Transverse colon (tissue), 4 donors: ENCODE measurements at regions not wholly inside any gene's neighbourhood (a gene's known extent, or its start where the extent isn't known, plus 50 kb on each side); places are given as distances from the start of the nearest gene placed in this dataset.

Experiments
- DNase-seq: peaks from one replicate; pipeline ENCODE4 v3.0.0-alpha.2; 2019
- H3K27ac ChIP-seq, 4 donors: fragments of 200-600 bp; sonication (generic); 2 replicates each; pipeline ENCODE4 v1.5.1; 2016 to 2018; ENCODE audit warnings: inconsistent platforms in 4 of 4
- H3K27me3 ChIP-seq: fragments of 200-600 bp; sonication (generic); 2 replicates; pipeline ENCODE4 v1.5.1; 2017; ENCODE audit warnings: inconsistent platforms
- H3K36me3 ChIP-seq, 4 donors: fragments of 200-600 bp; sonication (generic); 2 replicates each; pipeline ENCODE4 v1.5.1; 2017 to 2019; ENCODE audit warnings: inconsistent platforms in 4 of 4
- H3K4me1 ChIP-seq, 4 donors: fragments of 200-600 bp; sonication (generic); 2 replicates each; pipeline ENCODE4 v1.5.1; 2017 to 2020; ENCODE audit warnings: inconsistent platforms in 4 of 4
- H3K4me3 ChIP-seq, 4 donors: fragments of 200-600 bp; sonication (generic); 1 replicate in 1 of 4; 2 replicates in 3 of 4; pipeline versions ENCODE4 v1.5.1 to v1.6.1; 2017 to 2019; ENCODE audit warnings: inconsistent platforms in 4 of 4
- H3K9me3 ChIP-seq, 2 donors: fragments of 200-600 bp; sonication (generic); 2 replicates each; pipeline ENCODE4 v1.5.1; 2017 to 2019; ENCODE audit warnings: inconsistent platforms in 2 of 2
- EP300 ChIP-seq: sonication (generic); formaldehyde crosslinking; IDR thresholded peaks from one replicate; pipeline ENCODE4 v1.6.1; 2017; ENCODE audit warnings: antibody characterized with exemption, low read depth
- POLR2A ChIP-seq: fragments of 450-650 bp; IDR thresholded peaks from one replicate; pipeline ENCODE4 v1.6.1; 2016; ENCODE audit warnings: antibody characterized with exemption, mild to moderate bottlenecking, moderate library complexity
- POLR2AphosphoS5 ChIP-seq, 3 donors: sonication (generic); formaldehyde crosslinking; IDR thresholded peaks; one replicate each; pipeline ENCODE4 v1.6.1; 2016; ENCODE audit warnings: antibody characterized with exemption in 3 of 3
- WGBS, 2 donors: methylation state at CpG; one replicate each; pipeline ENCODE4 v1.1.5; 2018; ENCODE audit warnings: low coverage in 1 of 2; 5-methylcytosine and 5-hydroxymethylcytosine counted together
- in situ Hi-C, 4 donors: fragments of 200-750 bp; cut with MboI; loops; one replicate each; pipeline versions ENCODE4 v1.15.0 to v1.15.1; 2017; ENCODE audit warnings: low sequenced_read_pairs in 3 of 4, low pct_ligation_motif_present in 1 of 4, low pct_unique_long_range_greater_than_20kb in 1 of 4
- intact Hi-C: fragments of 100-400 bp; cut with DNase I; formaldehyde crosslinking; loops from one replicate; pipeline ENCODE4 v1.15.1; 2023; ENCODE audit warnings: low total_unique reads
- TF ChIP-seq, protein P1 (sequence below), 5 experiments: fragments of 200-600 bp in 3 of 5; fragments of 450-650 bp in 2 of 5; sonication (generic) in 3 of 5; IDR thresholded peaks; 1 replicate in 2 of 5; 2 replicates in 3 of 5; pipeline ENCODE4 v1.5.1; 2016 to 2017; ENCODE audit warnings: antibody characterized with exemption in 5 of 5, inconsistent platforms in 3 of 5, mild to moderate bottlenecking in 2 of 5, moderate library complexity in 1 of 5

DNA sequence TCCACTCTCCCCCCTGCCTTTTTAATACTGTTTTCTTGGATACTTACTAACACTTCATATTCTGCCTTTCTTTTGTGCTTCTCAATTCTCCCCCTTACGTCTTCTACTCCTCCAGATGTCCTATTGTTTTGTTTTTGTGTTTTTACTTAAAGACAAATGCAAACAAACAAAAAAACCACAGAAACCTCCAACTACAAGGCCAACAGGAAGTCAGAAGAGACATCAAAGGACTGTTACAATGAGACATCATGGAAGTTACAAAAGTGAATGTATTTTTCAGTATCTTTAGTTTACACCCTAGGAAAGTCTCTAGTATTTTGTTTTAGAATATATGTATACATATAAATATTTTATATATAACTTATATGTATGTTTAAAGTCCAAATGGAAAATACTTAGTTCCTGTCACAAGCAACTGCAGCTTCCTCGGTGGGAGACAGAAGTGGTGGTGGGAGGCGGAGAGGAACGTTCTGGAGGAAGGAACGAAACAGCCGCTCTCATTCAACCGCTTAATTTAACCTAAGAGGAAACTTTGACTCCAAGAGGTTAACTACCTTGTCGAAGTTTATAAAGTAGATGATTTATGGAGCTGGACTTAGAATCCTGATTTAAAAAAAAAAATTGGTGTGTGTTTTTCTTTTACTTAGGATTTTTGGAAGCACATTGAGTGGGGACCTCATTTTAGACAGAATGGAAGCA, 168.9 kb upstream of the PDE10A start:
- H3K9me3 ChIP-seq, result no peaks in the 10 kb centered on the region
- H3K27ac ChIP-seq, result no peak overlapping the region
- no peak for TF ChIP-seq POLR2AphosphoS5 (IDR thresholded peaks at IDR 0.05)
- TF ChIP-seq, protein P1, sequence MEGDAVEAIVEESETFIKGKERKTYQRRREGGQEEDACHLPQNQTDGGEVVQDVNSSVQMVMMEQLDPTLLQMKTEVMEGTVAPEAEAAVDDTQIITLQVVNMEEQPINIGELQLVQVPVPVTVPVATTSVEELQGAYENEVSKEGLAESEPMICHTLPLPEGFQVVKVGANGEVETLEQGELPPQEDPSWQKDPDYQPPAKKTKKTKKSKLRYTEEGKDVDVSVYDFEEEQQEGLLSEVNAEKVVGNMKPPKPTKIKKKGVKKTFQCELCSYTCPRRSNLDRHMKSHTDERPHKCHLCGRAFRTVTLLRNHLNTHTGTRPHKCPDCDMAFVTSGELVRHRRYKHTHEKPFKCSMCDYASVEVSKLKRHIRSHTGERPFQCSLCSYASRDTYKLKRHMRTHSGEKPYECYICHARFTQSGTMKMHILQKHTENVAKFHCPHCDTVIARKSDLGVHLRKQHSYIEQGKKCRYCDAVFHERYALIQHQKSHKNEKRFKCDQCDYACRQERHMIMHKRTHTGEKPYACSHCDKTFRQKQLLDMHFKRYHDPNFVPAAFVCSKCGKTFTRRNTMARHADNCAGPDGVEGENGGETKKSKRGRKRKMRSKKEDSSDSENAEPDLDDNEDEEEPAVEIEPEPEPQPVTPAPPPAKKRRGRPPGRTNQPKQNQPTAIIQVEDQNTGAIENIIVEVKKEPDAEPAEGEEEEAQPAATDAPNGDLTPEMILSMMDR (IDR thresholded peaks at IDR 0.05), result no peak
- TF ChIP-seq POLR2A, result no peak
- no peak for DNase-seq
- H3K27me3 ChIP-seq, result no peaks in the 10 kb centered on the region
- H3K4me3 ChIP-seq, result no peak overlapping the region
- no peaks in the 10 kb centered on the region for H3K36me3 ChIP-seq
- WGBS, 2 donors, result 61 to 71% methylated on average over 8 of the region's 8 CpGs
- in situ Hi-C loops (no loop called here), intact Hi-C loops (no loop called here)
- peaks cover 0 to 11% (median 9%) of the 10 kb centered on the region in 4 donors for H3K4me1 ChIP-seq

DNA sequence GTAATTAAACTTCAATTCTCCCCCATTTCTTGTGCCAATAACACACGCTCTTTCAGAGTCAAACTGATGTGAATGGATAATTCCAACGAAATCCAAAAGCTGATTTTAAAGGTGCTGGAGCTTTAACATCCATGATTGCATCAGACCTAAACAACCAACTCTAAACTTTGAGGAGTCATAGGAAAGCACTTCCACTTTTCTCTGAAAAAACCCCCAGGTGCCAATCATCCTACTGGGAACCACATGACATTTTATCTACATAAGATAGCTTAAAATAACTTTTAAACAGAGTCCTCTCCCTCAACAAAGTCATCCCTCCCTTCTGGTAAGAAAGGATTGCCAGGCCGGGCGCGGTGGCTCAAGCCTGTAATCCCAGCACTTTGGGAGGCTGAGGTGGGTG, 167.7 kb upstream of the PDE10A start:
- in situ Hi-C loops, result no loop called here
- TF ChIP-seq, protein P1 (IDR thresholded peaks at IDR 0.05), result no peak
- TF ChIP-seq POLR2A (no peak), EP300 (no peak), POLR2AphosphoS5 (IDR thresholded peaks at IDR 0.05) (no peak)
- no peaks in the 10 kb centered on the region for H3K9me3 ChIP-seq

DNA sequence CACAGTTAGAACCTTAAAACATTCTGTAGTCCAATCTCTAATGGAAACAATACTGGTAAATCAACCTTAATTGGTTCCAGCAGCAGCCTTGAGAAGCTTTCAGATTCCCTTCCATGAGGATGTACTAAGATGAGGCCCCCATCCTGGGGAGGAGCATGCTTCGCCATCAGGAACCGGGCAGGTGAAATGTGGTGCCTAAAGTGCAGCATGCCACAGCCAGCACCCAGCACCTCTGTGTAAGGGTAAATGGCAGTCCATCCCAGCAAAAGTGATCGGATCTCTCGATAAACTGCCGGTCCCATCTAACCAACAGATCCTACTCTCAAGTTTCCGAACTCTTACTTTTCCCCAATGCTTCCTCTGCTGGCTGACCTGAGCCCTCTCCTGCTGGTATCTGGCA, 166.3 kb upstream of the PDE10A start:
- no peak overlapping the region for H3K4me3 ChIP-seq
- in situ Hi-C loops (no loop called here), intact Hi-C loops (no loop called here)
- H3K9me3 ChIP-seq, result no peaks in the 10 kb centered on the region
- no peaks in the 10 kb centered on the region for H3K27me3 ChIP-seq
- peaks cover 0 to 3% (median 0%) of the 10 kb centered on the region in 4 donors for H3K4me1 ChIP-seq
- no peak overlapping the region for H3K27ac ChIP-seq
- H3K36me3 ChIP-seq, result no peaks in the 10 kb centered on the region
- no peak for DNase-seq
- TF ChIP-seq POLR2A, result no peak
- TF ChIP-seq, protein P1 (IDR thresholded peaks at IDR 0.05), result no peak
- TF ChIP-seq EP300, result no peak
- no peak for TF ChIP-seq POLR2AphosphoS5 (IDR thresholded peaks at IDR 0.05)
- WGBS, 2 donors, result 97% methylated on average over 6 of the region's 6 CpGs; no CpG with 5 or more reads in 1 of the 2 donors

More for the DNA sequence above, 167.7 kb upstream of the PDE10A start:
- Histone ChIP-seq H3K36me3 (no peaks in the 10 kb centered on the region), H3K27me3 (no peaks in the 10 kb centered on the region), H3K4me1 (peaks cover 0 to 11% (median 9%) of the 10 kb centered on the region in 4 donors), H3K4me3 (no peak overlapping the region), H3K27ac (no peak overlapping the region)
- intact Hi-C loops, result no loop called here
- WGBS, 2 donors, result 93% methylated on average over 2 to 5 of the region's 5 CpGs
- DNase-seq, result no peak

DNA sequence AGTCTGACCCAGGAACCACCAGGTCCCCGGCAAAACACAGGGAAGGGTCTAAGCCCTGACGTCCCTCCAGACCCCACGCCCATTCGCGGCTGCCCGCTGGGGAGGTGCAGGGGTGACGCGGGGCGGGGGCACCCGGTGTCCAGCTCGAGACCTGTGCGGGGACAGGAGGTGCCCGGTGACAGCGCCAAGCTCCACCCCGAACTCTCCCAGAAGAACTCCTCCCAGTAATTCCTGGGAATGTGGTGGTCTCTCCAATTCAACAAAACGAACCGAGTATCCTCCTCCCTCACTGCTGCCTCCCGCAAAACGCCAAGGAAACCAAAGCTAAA, 164.1 kb upstream of the PDE10A start:
- Histone ChIP-seq H3K4me3 (no peak overlapping the region), H3K27ac (no peak overlapping the region), H3K9me3 (no peaks in the 10 kb centered on the region), H3K4me1 (no peaks in the 10 kb centered on the region), H3K36me3 (no peaks in the 10 kb centered on the region), H3K27me3 (no peaks in the 10 kb centered on the region)
- TF ChIP-seq POLR2A, result no peak
- TF ChIP-seq EP300, result no peak
- TF ChIP-seq, protein P1 (IDR thresholded peaks at IDR 0.05), result no peak
- no peak for TF ChIP-seq POLR2AphosphoS5 (IDR thresholded peaks at IDR 0.05)
- no peak for DNase-seq
- in situ Hi-C loops (no loop called here), intact Hi-C loops (no loop called here)
- WGBS, 2 donors, result 94% methylated on average over 14 of the region's 19 CpGs; no CpG with 5 or more reads in 1 of the 2 donors
